Islet precursor cell (in vitro differentiated cells): ENCODE measurements at regions not wholly inside any gene's neighbourhood (a gene's known extent, or its start where the extent isn't known, plus 50 kb on each side); places are given as distances from the start of the nearest gene placed in this dataset.
"Not testable (repeated sequence)": the region's sequence is repeated elsewhere in the genome, so short reads cannot be mapped to it uniquely, and the experiment has no call there.

Source experiments
- DNase-seq: peaks from one replicate; pipeline ENCODE4 v3.0.0-alpha.2; 2018

- peak; percentile 75 for DNase-seq
These were observed 53.3 kb downstream of the OLFML3 start for GRCh38 chr1:114032271-114033215.

- DNase-seq, result no peak
These were observed 54.0 kb downstream of the OLFML3 start for GRCh38 chr1:114033216-114033706.

- peak; percentile 69 for DNase-seq
These were observed 54.7 kb downstream of the OLFML3 start for GRCh38 chr1:114033961-114034360.

GRCh38 chr1:114034567-114035303 lies 55.5 kb downstream of the OLFML3 start:
- DNase-seq, result no peak

- DNase-seq, result no peak
These were observed 56.0 kb downstream of the OLFML3 start for GRCh38 chr1:114035304-114035700.

- not testable (repeated sequence) for DNase-seq
These were observed 57.8 kb downstream of the OLFML3 start for GRCh38 chr1:114036841-114037630.

- DNase-seq, result no peak
These were observed 58.3 kb downstream of the OLFML3 start for GRCh38 chr1:114037631-114037890.

GRCh38 chr1:114037962-114038816 lies 58.9 kb downstream of the OLFML3 start:
- DNase-seq, result no peak
